T-helper 17 cell (primary cell): ENCODE measurements at regions not wholly inside any gene's neighbourhood (a gene's known extent, or its start where the extent isn't known, plus 50 kb on each side); places are given as distances from the start of the nearest gene placed in this dataset.

Experiments
- ATAC-seq: fragments of 150-1000 bp; cut with Tn5 transposase; 2 replicates; pipeline ENCODE4 v1.10.0; 2021; ENCODE audit warnings: mild to moderate bottlenecking, moderate library complexity
- DNase-seq, 3 donors: peaks; one replicate each; pipeline versions ENCODE4 v3.0.0 to v3.0.0-alpha.2; 2020 to 2021
- H3K9me3 ChIP-seq: one replicate; pipeline ENCODE4 v1.7.0; 2013; ENCODE audit warnings: low read length, mild to moderate bottlenecking; ENCODE audit not compliant: control insufficient read depth, poor library complexity, severe bottlenecking
- H3K27ac Mint-ChIP-seq: one replicate; pipeline ENCODE4 v1.8.0; 2022; ENCODE audit warnings: mild to moderate bottlenecking, moderate library complexity, mixed read lengths
- H3K27me3 Mint-ChIP-seq: one replicate; pipeline ENCODE4 v1.8.0; 2022; ENCODE audit warnings: mixed read lengths
- H3K36me3 Mint-ChIP-seq: one replicate; pipeline ENCODE4 v1.8.0; 2022; ENCODE audit warnings: low read depth, mixed read lengths
- H3K4me1 Mint-ChIP-seq: one replicate; pipeline ENCODE4 v1.8.0; 2022; ENCODE audit warnings: mild to moderate bottlenecking, mixed read lengths
- H3K4me3 Mint-ChIP-seq: one replicate; pipeline ENCODE4 v1.8.0; 2022; ENCODE audit warnings: mild to moderate bottlenecking, moderate library complexity, mixed read lengths

GRCh38 chr1:208864366-208864965, 620.3 kb upstream of the PLXNA2 start:
- H3K27me3 Mint-ChIP-seq: no peaks in the 10 kb centered on the region
- DNase-seq: no peak
- ATAC-seq: no peak
- H3K4me1 Mint-ChIP-seq: no peaks in the 10 kb centered on the region
- H3K4me3 Mint-ChIP-seq: no peak overlapping the region
- no peaks in the 10 kb centered on the region for H3K9me3 ChIP-seq
- H3K27ac Mint-ChIP-seq: no peak overlapping the region
- no peaks in the 10 kb centered on the region for H3K36me3 Mint-ChIP-seq

- no peak overlapping the region for H3K27ac Mint-ChIP-seq
- no peaks in the 10 kb centered on the region for H3K4me1 Mint-ChIP-seq
- no peaks in the 10 kb centered on the region for H3K9me3 ChIP-seq
These were observed 622.3 kb upstream of the PLXNA2 start for GRCh38 chr1:208866386-208866955.

GRCh38 chr1:208868554-208868953, 624.4 kb upstream of the PLXNA2 start:
- DNase-seq: no peak
- no peaks in the 10 kb centered on the region for H3K4me1 Mint-ChIP-seq
- H3K27me3 Mint-ChIP-seq: no peaks in the 10 kb centered on the region
- H3K27ac Mint-ChIP-seq: no peak overlapping the region
- no peaks in the 10 kb centered on the region for H3K9me3 ChIP-seq
- ATAC-seq: no peak
- H3K36me3 Mint-ChIP-seq: no peaks in the 10 kb centered on the region
- no peak overlapping the region for H3K4me3 Mint-ChIP-seq

More at GRCh38 chr1:208866386-208866955, 622.3 kb upstream of the PLXNA2 start:
- Mint-ChIP-seq H3K27me3 (no peaks in the 10 kb centered on the region), H3K36me3 (no peaks in the 10 kb centered on the region), H3K4me3 (no peak overlapping the region)
- DNase-seq: no peak
- ATAC-seq: no peak

GRCh38 chr1:208874915-208875314, 630.7 kb upstream of the PLXNA2 start:
- DNase-seq: no peak
- no peak overlapping the region for H3K4me3 Mint-ChIP-seq
- H3K4me1 Mint-ChIP-seq: no peaks in the 10 kb centered on the region
- H3K27ac Mint-ChIP-seq: no peak overlapping the region
- no peak for ATAC-seq
- no peaks in the 10 kb centered on the region for H3K36me3 Mint-ChIP-seq
- H3K27me3 Mint-ChIP-seq: peaks cover 5% of the 10 kb centered on the region
- H3K9me3 ChIP-seq: no peaks in the 10 kb centered on the region

GRCh38 chr1:208879022-208879421, 634.8 kb upstream of the PLXNA2 start:
- H3K36me3 Mint-ChIP-seq: no peaks in the 10 kb centered on the region
- H3K9me3 ChIP-seq: no peaks in the 10 kb centered on the region
- DNase-seq (no peak), ATAC-seq (no peak)
- no peak overlapping the region for H3K4me3 Mint-ChIP-seq
- H3K4me1 Mint-ChIP-seq: no peaks in the 10 kb centered on the region
- no peak overlapping the region for H3K27ac Mint-ChIP-seq
- H3K27me3 Mint-ChIP-seq: peaks cover 5% of the 10 kb centered on the region

- DNase-seq: no peak
- Mint-ChIP-seq H3K4me1 (no peaks in the 10 kb centered on the region), H3K4me3 (no peak overlapping the region), H3K27me3 (peaks cover 1% of the 10 kb centered on the region), H3K36me3 (no peaks in the 10 kb centered on the region), H3K27ac (no peak overlapping the region)
- no peak for ATAC-seq
- H3K9me3 ChIP-seq: no peaks in the 10 kb centered on the region
These were observed 636.4 kb upstream of the PLXNA2 start for GRCh38 chr1:208880433-208881100.

- no peak for ATAC-seq
- no peak overlapping the region for H3K4me3 Mint-ChIP-seq
- no peaks in the 10 kb centered on the region for H3K9me3 ChIP-seq
These were observed 640.9 kb upstream of the PLXNA2 start for GRCh38 chr1:208885060-208885459.

GRCh38 chr1:208885650-208886049, 641.5 kb upstream of the PLXNA2 start:
- Mint-ChIP-seq H3K27me3 (peaks cover 4% of the 10 kb centered on the region), H3K36me3 (no peaks in the 10 kb centered on the region), H3K4me1 (no peaks in the 10 kb centered on the region), H3K4me3 (no peak overlapping the region), H3K27ac (no peak overlapping the region)
- DNase-seq: no peak
- no peaks in the 10 kb centered on the region for H3K9me3 ChIP-seq
- no peak for ATAC-seq

More at GRCh38 chr1:208885060-208885459, 640.9 kb upstream of the PLXNA2 start:
- Mint-ChIP-seq H3K27me3 (peaks cover 4% of the 10 kb centered on the region), H3K36me3 (no peaks in the 10 kb centered on the region), H3K4me1 (no peaks in the 10 kb centered on the region), H3K27ac (no peak overlapping the region)
- no peak for DNase-seq

GRCh38 chr1:208888376-208888775, 644.2 kb upstream of the PLXNA2 start:
- H3K9me3 ChIP-seq: no peaks in the 10 kb centered on the region
- no peak overlapping the region for H3K27ac Mint-ChIP-seq
- no peaks in the 10 kb centered on the region for H3K36me3 Mint-ChIP-seq
- H3K4me1 Mint-ChIP-seq: no peaks in the 10 kb centered on the region
- H3K4me3 Mint-ChIP-seq: no peak overlapping the region
- DNase-seq (no peak), ATAC-seq (no peak)
- H3K27me3 Mint-ChIP-seq: peaks cover 10% of the 10 kb centered on the region

- no peak overlapping the region for H3K27ac Mint-ChIP-seq
- no peaks in the 10 kb centered on the region for H3K9me3 ChIP-seq
- DNase-seq (no peak), ATAC-seq (no peak)
- no peak overlapping the region for H3K4me3 Mint-ChIP-seq
- H3K36me3 Mint-ChIP-seq: no peaks in the 10 kb centered on the region
- H3K27me3 Mint-ChIP-seq: peaks cover 10% of the 10 kb centered on the region
- H3K4me1 Mint-ChIP-seq: no peaks in the 10 kb centered on the region
These were observed 648.0 kb upstream of the PLXNA2 start for GRCh38 chr1:208892147-208892546.

- Mint-ChIP-seq H3K4me1 (no peaks in the 10 kb centered on the region), H3K36me3 (no peaks in the 10 kb centered on the region), H3K4me3 (no peak overlapping the region), H3K27me3 (peaks cover 6% of the 10 kb centered on the region), H3K27ac (no peak overlapping the region)
- ATAC-seq (no peak), DNase-seq (no peak)
- no peaks in the 10 kb centered on the region for H3K9me3 ChIP-seq
These were observed 649.1 kb upstream of the PLXNA2 start for GRCh38 chr1:208893251-208893650.

GRCh38 chr1:208895181-208895580, 651.0 kb upstream of the PLXNA2 start:
- Mint-ChIP-seq H3K36me3 (peaks cover 2% of the 10 kb centered on the region), H3K4me3 (no peak overlapping the region), H3K4me1 (no peaks in the 10 kb centered on the region), H3K27me3 (peaks cover 6% of the 10 kb centered on the region), H3K27ac (no peak overlapping the region)
- DNase-seq: no peak
- no peaks in the 10 kb centered on the region for H3K9me3 ChIP-seq
- no peak for ATAC-seq

GRCh38 chr1:208895820-208896219, 651.6 kb upstream of the PLXNA2 start:
- H3K27ac Mint-ChIP-seq: no peak overlapping the region
- peaks cover 2% of the 10 kb centered on the region for H3K36me3 Mint-ChIP-seq

GRCh38 chr1:208896768-208897167, 652.6 kb upstream of the PLXNA2 start:
- no peak overlapping the region for H3K27ac Mint-ChIP-seq

More at GRCh38 chr1:208895820-208896219, 651.6 kb upstream of the PLXNA2 start:
- no peak overlapping the region for H3K4me3 Mint-ChIP-seq
- H3K9me3 ChIP-seq: no peaks in the 10 kb centered on the region
- ATAC-seq: no peak
- no peak for DNase-seq
- no peaks in the 10 kb centered on the region for H3K4me1 Mint-ChIP-seq
- peaks cover 6% of the 10 kb centered on the region for H3K27me3 Mint-ChIP-seq

More at GRCh38 chr1:208896768-208897167, 652.6 kb upstream of the PLXNA2 start:
- DNase-seq: no peak
- H3K27me3 Mint-ChIP-seq: peaks cover 6% of the 10 kb centered on the region
- H3K9me3 ChIP-seq: no peaks in the 10 kb centered on the region
- H3K4me3 Mint-ChIP-seq: no peak overlapping the region
- ATAC-seq: no peak
- H3K4me1 Mint-ChIP-seq: no peaks in the 10 kb centered on the region
- peaks cover 2% of the 10 kb centered on the region for H3K36me3 Mint-ChIP-seq
